ENCODE measurements at regions not wholly inside any gene's neighbourhood (a gene's known extent, or its start where the extent isn't known, plus 50 kb on each side); places are given as distances from the start of the nearest gene placed in this dataset.
A peak's percentile ranks its signal among the peaks of the same experiment; 100 is the strongest.

DNA sequence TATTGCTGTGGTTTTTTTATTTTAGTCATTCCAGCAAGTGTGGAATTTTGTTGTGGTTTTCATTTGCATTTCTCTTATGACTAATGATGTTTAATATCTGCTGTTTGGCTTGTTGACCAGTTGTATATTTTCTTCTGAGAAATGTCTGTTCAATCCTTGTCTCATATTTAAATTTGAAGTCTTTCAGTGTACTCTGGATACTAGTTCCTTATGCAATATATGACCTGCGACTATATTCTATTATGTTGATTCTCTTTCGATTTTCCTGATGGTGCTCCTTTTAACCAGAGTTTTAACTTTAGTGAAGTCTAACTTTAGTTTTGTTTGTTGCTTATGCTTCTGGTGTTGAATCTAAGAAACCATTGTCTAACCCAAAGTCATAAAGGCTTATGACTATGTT lies 1528.0 kb downstream of the TECRL start:
- no peak for DNase-seq
- ATAC-seq: no peak
- intact Hi-C loops (cut with micrococcal nuclease): no loop called here

GRCh38 chr4:62872856-62873255 lies 1536.4 kb downstream of the TECRL start:
- intact Hi-C loops (cut with micrococcal nuclease): no loop called here
- DNase-seq: no peak
- no peak for ATAC-seq

DNA sequence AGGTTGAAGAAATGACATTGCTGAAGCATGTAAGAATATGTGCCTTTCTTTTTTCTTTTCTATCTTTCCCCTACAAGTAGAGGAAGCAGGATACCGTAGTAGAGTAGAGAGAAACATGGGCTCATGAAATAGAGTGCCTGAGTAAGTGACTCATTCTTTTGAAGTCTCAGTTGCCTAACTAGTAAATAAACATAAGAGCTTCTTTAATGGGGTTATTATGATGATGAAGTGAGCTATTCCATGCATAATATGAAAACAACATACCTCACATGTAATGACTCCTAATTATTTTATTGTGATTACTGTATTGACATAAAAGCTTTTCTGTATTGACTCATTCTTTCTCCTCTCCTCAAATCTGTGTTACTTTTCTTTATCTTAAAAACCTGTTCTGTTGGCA lies 1538.2 kb downstream of the TECRL start:
- no peak for ATAC-seq
- no peak for DNase-seq
- intact Hi-C loops (cut with micrococcal nuclease): no loop called here

- no peak for ATAC-seq
- intact Hi-C loops (cut with micrococcal nuclease): no loop called here
- DNase-seq: no peak
Observed at GRCh38 chr4:62870451-62870850, 1538.8 kb downstream of the TECRL start.

- intact Hi-C loops (cut with micrococcal nuclease): no loop called here
- ATAC-seq: no peak
- DNase-seq: no peak
Observed at GRCh38 chr4:62865261-62865660, 1544.0 kb downstream of the TECRL start.

DNA sequence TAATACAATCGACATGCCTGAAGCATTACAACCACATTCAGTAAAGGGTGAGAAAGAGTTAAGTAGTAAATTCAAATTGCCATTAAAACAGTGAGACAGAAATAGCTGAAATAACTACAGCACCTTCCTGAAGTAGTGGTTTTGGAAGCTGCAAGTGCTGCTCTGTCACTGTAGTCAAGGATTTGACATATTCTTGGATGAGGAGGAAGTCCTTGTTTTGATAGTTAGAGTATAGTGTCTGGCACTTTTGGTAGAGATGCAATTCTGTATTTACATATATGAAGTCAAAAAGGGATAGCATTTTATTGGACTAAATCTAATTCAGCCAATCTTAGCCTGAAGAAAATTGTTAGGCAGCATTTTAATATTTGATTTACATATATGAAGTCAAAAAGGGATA lies 1559.6 kb downstream of the TECRL start:
- intact Hi-C loops (cut with micrococcal nuclease): no loop called here
- DNase-seq (no peak), ATAC-seq (no peak)

- intact Hi-C loops (cut with micrococcal nuclease): no loop called here
- DNase-seq (no peak), ATAC-seq (no peak)
Observed at GRCh38 chr4:62835631-62836030, 1573.6 kb downstream of the TECRL start.

GRCh38 chr4:62822306-62822705 lies 1586.9 kb downstream of the TECRL start:
- no peak for DNase-seq
- ATAC-seq: no peak
- intact Hi-C loops (cut with micrococcal nuclease): no loop called here

DNA sequence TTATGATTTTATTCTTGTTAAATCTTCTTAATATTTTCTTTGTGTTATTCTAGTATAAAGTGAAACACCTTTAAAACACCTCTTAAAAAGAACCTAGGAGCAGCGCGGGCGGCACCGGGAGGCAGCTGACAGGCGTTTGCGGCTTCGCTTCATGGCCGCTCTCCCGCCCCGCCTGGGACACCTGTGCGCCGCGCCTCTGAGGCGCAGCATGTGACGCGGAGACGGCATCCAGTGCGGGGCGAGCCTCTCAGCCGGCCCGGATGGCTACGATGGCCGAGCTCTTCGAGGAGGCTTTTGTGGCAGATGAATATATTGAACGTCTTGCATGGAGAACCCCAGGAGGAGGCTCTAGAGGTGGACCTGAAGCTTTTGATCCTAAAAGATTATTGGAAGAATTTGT lies 1592.7 kb downstream of the TECRL start:
- ATAC-seq: no peak
- intact Hi-C loops (cut with micrococcal nuclease): no loop called here
- no peak for DNase-seq

GRCh38 chr4:62814510-62815047 lies 1594.7 kb downstream of the TECRL start:
- intact Hi-C loops (cut with micrococcal nuclease): no loop called here
- ATAC-seq (no peak), DNase-seq (no peak)

DNA sequence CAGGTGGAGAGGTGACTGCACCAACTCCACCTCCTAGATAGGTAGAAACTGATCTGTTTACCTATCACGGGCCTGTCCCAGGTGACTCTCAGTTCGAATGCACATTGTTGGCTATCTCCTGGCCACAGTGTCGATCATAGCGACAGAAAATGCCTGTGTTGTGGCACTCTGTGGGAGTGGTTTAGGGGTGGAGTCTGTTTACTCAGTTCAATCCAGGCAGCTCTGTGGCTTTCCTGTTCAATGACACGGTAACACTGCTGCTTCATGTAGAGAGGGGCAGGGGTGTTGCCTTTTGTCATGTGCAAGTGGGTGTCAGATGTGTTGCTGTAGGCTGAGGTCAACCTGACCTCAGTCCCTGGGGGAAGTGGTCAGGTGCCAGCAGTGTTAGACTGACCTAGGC lies 1602.4 kb downstream of the TECRL start:
- DNase-seq: no peak
- ATAC-seq: no peak
- intact Hi-C loops (cut with micrococcal nuclease): no loop called here

DNA sequence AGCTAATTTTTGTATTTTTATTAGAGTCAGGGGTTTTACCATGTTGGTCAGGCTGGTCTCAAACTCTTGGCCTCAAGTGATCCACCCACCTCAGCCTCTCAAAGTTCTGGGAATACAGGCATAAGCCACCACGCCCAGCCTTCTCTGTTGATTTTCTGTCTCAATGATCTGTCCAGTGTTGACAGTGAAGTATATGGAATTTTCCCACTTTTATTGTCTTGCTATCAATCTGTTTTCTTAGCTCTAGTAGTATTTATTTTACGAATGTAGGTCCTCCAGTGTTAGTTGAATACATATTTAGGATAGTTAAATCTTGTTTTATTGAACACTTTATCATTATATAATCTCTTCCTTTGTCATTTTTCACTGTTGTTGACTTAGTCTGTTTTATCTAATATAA lies 1603.9 kb downstream of the ADGRL3 start:
- DNase-seq (no peak), ATAC-seq (no peak)
- intact Hi-C loops (cut with micrococcal nuclease): no loop called here

- DNase-seq (no peak), ATAC-seq (no peak)
- intact Hi-C loops (cut with micrococcal nuclease): no loop called here
Observed at GRCh38 chr4:62797221-62797620, 1597.1 kb downstream of the ADGRL3 start.

DNA sequence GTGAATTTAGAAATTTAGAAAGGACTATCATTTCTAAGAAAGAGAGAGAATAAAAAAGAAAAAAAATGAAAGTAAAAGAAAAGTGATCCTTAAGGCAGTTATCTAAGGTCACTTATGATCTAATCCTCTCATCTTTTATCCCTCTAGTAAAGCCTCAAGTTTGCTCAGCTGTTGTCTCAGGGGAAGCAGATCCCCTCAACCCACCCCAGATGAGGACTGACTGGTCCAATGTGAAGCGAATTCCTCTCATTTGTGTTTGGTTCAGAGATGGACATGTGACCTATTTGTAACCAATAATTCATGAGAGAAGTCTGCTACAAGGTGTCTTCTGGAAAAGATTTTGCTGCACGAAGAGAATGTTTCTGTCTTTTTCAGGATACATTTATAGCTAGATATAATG lies 1591.3 kb downstream of the ADGRL3 start:
- ATAC-seq (no peak), DNase-seq (no peak)
- intact Hi-C loops (cut with micrococcal nuclease): no loop called here

DNA sequence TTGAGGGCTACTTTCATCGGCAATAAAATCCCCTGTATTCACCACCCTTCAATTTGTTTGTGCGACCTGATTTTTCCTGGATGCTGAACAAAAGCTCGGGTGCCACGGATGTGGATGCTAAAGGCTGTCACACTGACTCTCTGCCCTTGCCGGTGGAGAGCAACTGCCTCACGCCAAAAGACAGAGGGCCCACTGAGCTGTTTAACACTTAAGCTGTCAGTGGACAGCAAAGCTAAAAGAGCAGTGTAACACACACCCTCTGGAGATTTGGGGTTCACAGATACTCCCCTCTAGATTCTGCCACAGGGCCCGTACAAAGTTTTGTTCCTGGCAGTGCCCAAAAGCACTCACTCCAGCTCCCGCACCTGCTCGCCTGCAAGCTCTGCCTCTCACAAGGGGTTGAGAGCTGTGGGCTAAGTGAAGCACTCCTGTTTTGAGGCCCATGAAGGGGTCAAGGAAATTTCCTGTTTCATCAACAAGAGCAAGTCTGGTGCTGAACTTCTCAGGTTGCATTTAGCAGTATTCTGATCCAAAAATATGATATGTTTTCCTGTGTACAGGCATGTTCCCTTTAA lies 1571.9 kb downstream of the ADGRL3 start:
- intact Hi-C loops (cut with micrococcal nuclease): no loop called here
- DNase-seq (no peak), ATAC-seq (no peak)

- ATAC-seq: no peak
- intact Hi-C loops (cut with micrococcal nuclease): no loop called here
- no peak for DNase-seq
Observed at GRCh38 chr4:62740296-62740695, 1540.2 kb downstream of the ADGRL3 start.

GRCh38 chr4:62717154-62717553 lies 1517.0 kb downstream of the ADGRL3 start:
- DNase-seq (no peak), ATAC-seq (no peak)
- intact Hi-C loops (cut with micrococcal nuclease): no loop called here

GRCh38 chr4:62711575-62711974 lies 1511.4 kb downstream of the ADGRL3 start:
- intact Hi-C loops (cut with micrococcal nuclease): no loop called here
- no peak for ATAC-seq
- DNase-seq: no peak

- DNase-seq (no peak), ATAC-seq (peak; percentile 58)
- intact Hi-C loops (cut with micrococcal nuclease): loop anchor here (10.0 kb wide), 1 partner anchor 115 kb away; no protein-coding TSS in a partner anchor
Observed at GRCh38 chr4:62709618-62710252, 1509.6 kb downstream of the ADGRL3 start.

GRCh38 chr4:62706423-62706822 lies 1506.3 kb downstream of the ADGRL3 start:
- DNase-seq (no peak), ATAC-seq (no peak)
- intact Hi-C loops (cut with micrococcal nuclease): loop anchor here (10.0 kb wide), 1 partner anchor 112 kb away; no protein-coding TSS in a partner anchor

Measured in left ventricle myocardium superior (tissue), 1 donor.